GM08714 (cell line): ENCODE measurements at regions not wholly inside any gene's neighbourhood (a gene's known extent, or its start where the extent isn't known, plus 50 kb on each side); places are given as distances from the start of the nearest gene placed in this dataset.

Experiments used
- H3K4me3 ChIP-seq: fragments of 200-500 bp; sonication (Bioruptor generic); 2 replicates; pipeline ENCODE4 v1.5.1; 2014; ENCODE audit warnings: mild to moderate bottlenecking, low read length, inconsistent platforms
- ZNF274 ChIP-seq: IDR thresholded peaks from 2 replicates; pipeline ENCODE4 v1.6.1; 2012; ENCODE audit warnings: mild to moderate bottlenecking, low read depth, low read length

DNA sequence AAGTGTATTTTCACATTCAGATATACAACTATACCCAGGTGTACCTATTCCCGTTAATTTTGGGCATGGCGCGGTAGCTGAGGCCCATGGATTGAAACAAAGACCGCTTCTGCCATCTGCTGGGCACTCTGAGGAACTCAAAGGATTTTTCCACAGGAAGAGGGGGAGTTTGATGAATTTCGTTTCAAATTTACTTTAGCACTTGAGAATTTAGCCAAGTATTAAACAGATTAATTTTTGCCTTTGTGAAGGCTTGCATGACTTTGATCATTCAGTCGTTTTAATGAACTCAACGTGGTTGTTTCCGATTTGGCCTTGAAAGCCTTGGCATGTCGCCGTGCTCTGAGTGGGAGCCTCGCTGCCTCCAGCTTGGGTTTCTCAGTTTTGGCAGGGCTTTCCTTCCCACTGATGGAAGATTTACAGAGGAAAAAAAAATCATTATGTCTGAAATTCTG, 153.2 kb upstream of the DDHD1 start:
- H3K4me3 ChIP-seq: peak overlapping the region; percentile 9; the same call in 1 of the 2 replicates

DNA sequence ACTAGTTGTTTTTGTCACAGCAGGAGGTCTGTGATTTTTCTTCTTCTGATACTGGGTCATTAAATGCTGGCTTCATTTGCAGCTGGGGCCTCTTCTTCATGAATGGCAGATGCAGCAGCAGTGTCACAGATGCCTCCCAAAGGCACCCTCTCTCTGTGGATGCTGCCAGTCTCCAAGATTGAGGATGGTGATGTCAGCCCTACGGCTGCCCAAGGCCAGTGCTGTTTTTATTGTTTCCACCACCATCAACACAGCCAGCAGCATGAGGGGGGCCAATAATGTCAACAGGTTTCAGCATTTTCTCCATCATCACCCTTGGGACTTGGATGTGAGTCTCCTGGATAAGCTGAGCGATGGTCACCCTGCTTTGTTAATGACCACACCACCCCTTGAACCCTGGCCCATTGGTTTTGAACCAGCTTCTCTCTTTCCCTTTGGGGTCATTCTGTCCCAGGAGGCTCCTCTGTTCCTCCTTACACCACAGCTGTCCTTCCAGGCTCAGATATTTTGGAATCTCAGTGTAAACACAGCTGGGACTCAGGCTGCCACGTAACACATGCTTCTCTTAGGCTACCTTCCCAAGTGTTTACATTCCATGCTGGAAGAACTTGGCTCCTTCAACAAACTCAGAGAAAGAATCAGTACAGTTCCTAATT, 151.7 kb upstream of the DDHD1 start:
- no peak overlapping the region for H3K4me3 ChIP-seq
- TF ChIP-seq ZNF274: no peak

More for the DNA sequence above, 153.2 kb upstream of the DDHD1 start:
- no peak for TF ChIP-seq ZNF274

DNA sequence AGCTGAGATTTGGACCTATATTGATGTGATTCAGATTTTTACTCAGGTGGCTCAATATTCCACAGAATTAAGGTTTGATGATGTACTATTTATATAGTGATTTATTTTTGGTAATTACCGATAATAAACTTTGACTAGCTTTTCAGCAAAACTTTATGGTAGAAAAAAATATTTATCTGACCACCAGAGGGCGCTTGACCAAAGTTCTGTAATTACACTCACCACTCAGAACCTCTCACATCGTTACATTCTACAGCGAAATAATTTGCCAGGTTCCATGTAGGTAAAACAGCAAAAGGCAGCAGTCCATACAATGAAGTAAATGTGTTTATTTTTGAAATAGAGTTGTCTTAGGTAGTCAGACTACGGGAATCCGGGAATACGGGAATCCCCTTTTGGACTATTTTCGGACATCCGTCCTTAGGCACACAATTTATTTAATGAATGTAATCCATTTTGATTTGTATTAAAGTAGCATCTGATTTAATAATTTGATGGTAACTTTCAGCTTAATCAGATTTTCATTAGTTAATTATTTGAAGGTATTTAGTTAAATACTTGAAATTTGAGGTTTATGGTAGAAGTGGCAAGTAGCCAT, 143.0 kb upstream of the DDHD1 start:
- no peak for TF ChIP-seq ZNF274
- no peak overlapping the region for H3K4me3 ChIP-seq

DNA sequence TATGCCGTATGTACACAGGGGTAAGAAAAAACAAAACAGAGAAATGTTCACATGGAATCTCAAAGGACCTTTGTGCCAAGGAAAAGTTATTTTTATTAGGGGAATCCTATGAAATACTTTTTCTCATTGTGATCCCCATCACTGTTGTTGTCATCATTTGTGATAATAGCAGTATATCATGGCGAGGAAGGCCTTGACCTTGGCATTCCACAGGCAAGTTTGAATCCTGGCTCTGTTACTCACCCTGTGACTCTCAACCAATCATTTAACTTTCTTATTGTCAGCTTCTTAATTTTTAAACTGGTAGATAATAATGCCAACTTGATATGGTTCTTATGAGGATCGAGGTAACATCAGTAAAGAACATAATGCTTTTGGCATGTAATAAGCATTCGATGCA, 142.2 kb upstream of the DDHD1 start:
- no peak for TF ChIP-seq ZNF274
- no peak overlapping the region for H3K4me3 ChIP-seq

DNA sequence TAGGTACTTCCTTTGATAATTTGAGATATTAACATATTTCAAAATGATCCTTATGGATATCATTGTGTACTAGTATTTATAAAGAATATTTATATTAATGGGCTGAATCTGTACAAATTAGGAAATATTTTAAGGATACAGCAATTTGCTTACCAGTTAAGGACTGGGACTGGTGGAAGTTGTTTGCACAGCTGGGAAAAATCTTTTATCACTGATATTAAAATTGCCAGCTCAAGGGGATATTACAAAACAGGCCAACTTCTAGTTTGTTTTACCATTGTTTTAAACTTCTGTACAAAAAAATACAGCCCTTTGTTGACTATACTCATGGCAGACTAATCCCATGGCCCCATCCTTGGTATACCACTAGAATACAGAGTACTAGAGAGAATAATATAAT, 133.2 kb upstream of the DDHD1 start:
- TF ChIP-seq ZNF274: no peak
- no peak overlapping the region for H3K4me3 ChIP-seq

DNA sequence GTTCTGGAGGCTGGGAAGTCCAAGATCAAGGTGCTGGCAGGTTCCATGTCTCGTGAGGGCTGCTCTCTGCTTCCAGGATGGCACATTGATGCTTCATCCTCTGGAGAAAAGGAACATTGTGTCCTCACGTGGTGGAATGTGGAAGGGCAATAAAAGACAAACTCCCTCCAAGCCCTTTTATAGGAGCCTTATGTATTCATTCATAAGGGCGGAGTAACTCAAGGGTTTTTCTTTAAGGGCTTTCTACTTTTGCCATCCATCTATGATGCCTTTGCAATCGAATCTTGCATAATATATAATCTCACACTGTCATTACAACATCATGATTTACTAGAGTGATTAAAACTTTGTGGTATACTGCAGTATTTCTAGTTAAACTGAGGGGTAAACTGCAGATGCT, 132.7 kb upstream of the DDHD1 start:
- TF ChIP-seq ZNF274: no peak
- no peak overlapping the region for H3K4me3 ChIP-seq

DNA sequence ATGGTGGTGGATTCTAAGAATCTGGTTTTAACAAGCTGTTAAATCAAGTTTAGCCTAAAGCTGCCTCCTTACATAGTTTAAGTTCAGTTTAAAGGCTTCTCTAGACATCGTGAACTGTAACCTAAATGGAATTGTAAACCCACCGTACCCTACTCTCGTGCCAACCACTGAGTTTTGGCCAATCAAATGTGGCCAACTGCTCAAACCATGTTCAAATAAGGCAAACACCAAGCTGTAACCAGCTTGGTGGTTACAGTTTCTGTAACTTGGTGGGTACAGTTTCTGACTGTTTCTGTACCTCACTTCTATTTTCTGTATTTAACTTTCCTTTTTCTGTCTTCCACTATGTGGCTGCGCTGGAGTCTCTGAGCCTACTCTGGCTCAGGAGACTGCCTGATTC, 131.9 kb upstream of the DDHD1 start:
- no peak overlapping the region for H3K4me3 ChIP-seq
- TF ChIP-seq ZNF274: no peak

DNA sequence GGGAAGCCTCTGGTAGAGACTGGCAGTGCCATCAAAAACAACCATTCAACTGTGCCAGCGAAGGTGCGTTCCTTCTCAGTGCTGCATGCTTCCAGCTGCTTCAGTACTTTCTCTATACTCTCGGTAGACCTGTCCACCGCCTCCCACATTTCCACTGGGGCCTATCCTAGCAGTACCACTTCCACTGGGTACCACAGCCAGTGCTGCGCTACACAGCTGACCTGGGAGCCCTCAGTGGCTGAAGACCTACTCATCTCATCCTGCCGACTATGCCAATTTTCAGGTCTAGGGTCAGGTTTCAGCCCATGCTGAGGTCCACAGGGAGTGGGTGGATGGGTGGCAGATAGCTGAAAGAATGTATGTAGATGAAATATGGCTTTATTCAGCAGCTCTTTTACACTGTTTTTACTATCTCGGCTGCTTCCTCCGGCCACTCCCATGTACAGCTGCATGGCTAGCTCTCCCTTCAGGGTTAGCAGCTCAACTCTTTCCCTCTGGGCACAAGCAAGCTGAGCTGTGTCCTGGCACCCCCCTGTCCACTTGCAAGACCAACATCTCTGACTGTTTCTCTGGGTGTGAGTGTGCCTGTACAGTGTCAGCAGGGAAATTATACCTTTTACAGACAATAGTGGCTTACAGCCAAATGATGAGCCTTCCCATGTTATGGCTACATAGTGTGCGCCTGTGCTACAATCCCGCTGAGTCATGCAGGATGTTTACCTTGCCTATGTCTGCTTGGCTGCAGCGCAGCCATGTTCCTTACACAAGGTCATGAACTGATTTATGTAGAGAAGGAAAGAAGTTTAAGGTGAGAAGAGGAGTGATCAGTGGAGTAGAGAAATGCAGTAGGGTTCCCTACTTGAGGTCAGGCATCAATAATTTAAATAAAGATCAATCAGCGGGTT, 125.7 kb upstream of the DDHD1 start:
- TF ChIP-seq ZNF274: no peak
- no peak overlapping the region for H3K4me3 ChIP-seq

DNA sequence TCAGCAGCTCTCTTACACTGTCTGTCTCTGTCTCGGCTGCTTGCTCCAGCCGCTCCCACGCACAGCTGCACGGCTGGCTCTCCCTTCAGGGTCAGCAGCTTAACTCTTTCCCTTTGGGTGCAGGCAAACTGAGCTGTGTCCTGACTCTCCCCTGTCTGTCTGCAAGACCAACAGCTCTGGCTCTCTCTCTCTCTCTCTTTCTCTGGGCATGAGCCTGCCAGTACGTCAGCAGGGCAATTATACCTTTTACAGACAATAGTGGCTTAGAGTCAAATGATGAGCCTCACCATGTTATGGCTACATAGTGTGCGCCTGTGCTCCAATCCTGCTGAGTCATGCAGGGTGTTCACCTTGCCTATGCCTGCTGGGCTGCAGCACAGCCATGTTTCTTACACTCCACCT, 120.5 kb upstream of the DDHD1 start:
- no peak for TF ChIP-seq ZNF274
- no peak overlapping the region for H3K4me3 ChIP-seq

DNA sequence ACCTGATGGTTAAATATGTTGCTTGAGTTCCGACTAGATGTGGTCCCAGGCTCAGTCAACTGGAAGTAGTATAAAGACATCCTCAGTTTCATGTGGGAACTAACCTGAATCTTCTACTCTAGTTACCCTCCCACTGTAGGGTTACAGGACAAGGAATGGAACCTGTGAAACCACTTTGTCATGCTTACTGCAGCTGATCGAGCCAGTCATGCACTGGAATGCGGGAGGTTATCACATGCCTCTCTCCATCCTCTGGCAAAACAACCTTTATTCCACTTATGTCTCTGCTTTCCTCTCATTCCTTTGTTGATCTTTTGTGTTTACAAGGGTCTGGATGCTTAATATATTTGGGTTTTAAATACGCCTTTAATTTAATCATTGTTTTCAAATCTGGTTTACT, 111.9 kb upstream of the DDHD1 start:
- H3K4me3 ChIP-seq: no peak overlapping the region
- no peak for TF ChIP-seq ZNF274

DNA sequence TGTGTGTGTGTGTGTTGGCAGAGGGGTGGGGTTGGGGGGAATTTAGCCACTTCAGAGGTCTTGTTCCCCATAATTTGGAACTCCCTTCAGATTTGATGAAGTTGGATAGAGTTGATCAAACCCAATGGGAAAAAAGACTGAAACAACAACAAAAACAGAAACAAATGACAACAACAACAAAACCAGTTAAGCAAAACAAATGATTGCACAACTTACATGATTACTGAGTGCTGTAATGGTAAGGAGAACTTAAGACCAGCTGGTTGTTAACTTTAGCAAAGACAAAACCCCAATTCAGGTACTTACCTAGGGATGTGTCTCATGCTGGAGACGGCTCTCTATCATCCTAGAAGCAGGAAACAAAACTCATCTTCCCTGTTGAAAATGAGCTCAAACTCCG, 107.8 kb upstream of the DDHD1 start:
- no peak overlapping the region for H3K4me3 ChIP-seq
- no peak for TF ChIP-seq ZNF274

DNA sequence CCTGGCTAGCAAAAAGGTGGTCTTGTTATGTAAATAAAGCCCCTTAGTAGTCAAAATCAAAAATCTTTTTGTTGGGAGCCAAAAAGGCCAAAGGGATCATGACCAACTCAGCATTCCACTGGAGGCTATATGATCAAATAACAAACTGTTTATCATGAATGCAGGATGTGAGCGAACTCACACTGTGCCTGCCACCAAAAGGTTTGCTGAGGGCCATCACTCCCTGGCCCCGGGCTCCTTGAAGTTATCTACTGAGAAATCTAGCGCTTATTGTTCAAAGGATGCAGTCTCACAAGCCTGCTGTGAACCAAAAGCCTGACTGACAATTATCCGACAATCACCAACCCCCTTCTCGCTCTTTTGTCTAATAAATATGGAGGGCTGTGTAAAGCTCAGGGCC, 107.2 kb upstream of the DDHD1 start:
- H3K4me3 ChIP-seq: no peak overlapping the region
- no peak for TF ChIP-seq ZNF274

DNA sequence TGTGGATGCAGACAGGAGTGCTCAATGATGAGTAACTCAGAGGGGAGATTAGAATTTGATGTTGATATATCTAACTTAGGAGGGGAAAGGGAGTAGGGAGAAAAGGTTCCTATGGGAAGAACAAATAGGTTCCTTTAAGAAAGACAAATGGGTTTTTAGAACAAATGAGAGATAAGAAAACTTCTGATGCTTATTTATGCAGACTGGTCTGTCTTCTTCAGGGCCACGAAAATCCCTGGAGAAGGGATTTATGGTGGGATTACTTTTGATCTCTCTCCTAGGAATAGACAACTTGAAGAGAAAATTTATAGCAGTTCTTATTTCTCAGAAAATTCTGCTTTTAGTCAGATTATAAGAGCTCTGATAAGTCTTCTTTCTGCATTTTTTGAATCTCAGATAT, 99.0 kb upstream of the DDHD1 start:
- no peak for TF ChIP-seq ZNF274
- no peak overlapping the region for H3K4me3 ChIP-seq

DNA sequence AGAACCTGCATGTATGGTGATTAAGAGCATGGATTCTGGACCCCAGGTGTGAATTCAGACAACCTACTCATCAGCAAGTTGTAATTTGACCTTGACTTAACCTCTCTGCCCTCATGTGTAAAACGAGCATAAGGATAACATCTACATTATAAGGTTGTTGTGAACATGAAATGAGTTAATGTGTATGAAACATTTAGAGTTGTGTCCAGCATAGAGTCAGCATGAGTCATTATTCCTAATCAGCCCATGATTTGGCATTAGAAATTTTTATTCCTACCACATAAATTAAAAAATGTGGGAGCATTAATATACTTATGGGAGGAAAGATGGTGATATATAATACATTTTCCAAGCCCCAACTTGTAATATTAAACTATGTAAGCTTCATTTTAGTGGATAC, 95.9 kb upstream of the DDHD1 start:
- no peak overlapping the region for H3K4me3 ChIP-seq
- TF ChIP-seq ZNF274: no peak
